Mesodermal cell (in vitro differentiated cells): ENCODE measurements at regions not wholly inside any gene's neighbourhood (a gene's known extent, or its start where the extent isn't known, plus 50 kb on each side); places are given as distances from the start of the nearest gene placed in this dataset.

Source experiments
- H3K27ac ChIP-seq: 2 replicates; pipeline ENCODE4 v1.7.0; 2013; ENCODE audit warnings: mild to moderate bottlenecking, low read depth, low read length, moderate library complexity; ENCODE audit not compliant: severe bottlenecking
- H3K36me3 ChIP-seq: 2 replicates; pipeline ENCODE4 v1.7.1; 2013; ENCODE audit warnings: mild to moderate bottlenecking, low read length, moderate library complexity; ENCODE audit not compliant: control insufficient read depth, insufficient read depth
- H3K4me1 ChIP-seq: one replicate; pipeline ENCODE4 v1.7.1; 2013; ENCODE audit warnings: mild to moderate bottlenecking, low read length; ENCODE audit not compliant: insufficient read depth, control insufficient read depth, poor library complexity, severe bottlenecking
- H3K4me3 ChIP-seq: 2 replicates; pipeline ENCODE4 v1.7.0; 2013; ENCODE audit warnings: low read length, control low read depth, mild to moderate bottlenecking; ENCODE audit not compliant: insufficient read depth, poor library complexity, severe bottlenecking; ENCODE audit errors: extremely low read depth
- H3K9me3 ChIP-seq: 2 replicates; pipeline ENCODE4 v1.7.1; 2013; ENCODE audit warnings: mild to moderate bottlenecking, low read length, moderate library complexity; ENCODE audit not compliant: control insufficient read depth
- WGBS, 2 experiments: methylation state at CpG; one replicate each; pipeline ENCODE4 v1.1.5; 2013; ENCODE audit warnings: missing lambda C conversion rate in 2 of 2; ENCODE audit not compliant: insufficient coverage in 2 of 2; 5-methylcytosine and 5-hydroxymethylcytosine counted together

GRCh38 chr12:91910871-91911388 lies 234.7 kb downstream of the BTG1 start:
- 60 to 71% methylated on average over 1 of the region's 1 CpG for WGBS, 2 experiments
- H3K36me3 ChIP-seq: no peaks in the 10 kb centered on the region

GRCh38 chr12:91902860-91903683 lies 242.6 kb downstream of the BTG1 start:
- peaks cover 11% of the 10 kb centered on the region for H3K9me3 ChIP-seq
- no peaks in the 10 kb centered on the region for H3K4me1 ChIP-seq
- H3K4me3 ChIP-seq: no peak overlapping the region
- H3K27ac ChIP-seq: no peak overlapping the region
- no peaks in the 10 kb centered on the region for H3K36me3 ChIP-seq

More at GRCh38 chr12:91910871-91911388, 234.7 kb downstream of the BTG1 start:
- H3K9me3 ChIP-seq: no peaks in the 10 kb centered on the region
- H3K4me1 ChIP-seq: peaks cover 3% of the 10 kb centered on the region
- H3K27ac ChIP-seq: no peak overlapping the region
- no peak overlapping the region for H3K4me3 ChIP-seq

- Histone ChIP-seq H3K9me3 (peaks cover 11% of the 10 kb centered on the region), H3K36me3 (no peaks in the 10 kb centered on the region), H3K4me3 (no peak overlapping the region), H3K27ac (no peak overlapping the region), H3K4me1 (no peaks in the 10 kb centered on the region)
- 100% methylated on average over 1 of the region's 3 CpGs; no CpG with 5 or more reads in 1 of the 2 experiments for WGBS, 2 experiments
Measured at GRCh38 chr12:91901381-91902074, 244.1 kb downstream of the BTG1 start.

- Histone ChIP-seq H3K36me3 (no peaks in the 10 kb centered on the region), H3K9me3 (peaks cover 11% of the 10 kb centered on the region), H3K27ac (no peak overlapping the region), H3K4me1 (no peaks in the 10 kb centered on the region), H3K4me3 (no peak overlapping the region)
Measured at GRCh38 chr12:91900971-91901370, 244.7 kb downstream of the BTG1 start.

- Histone ChIP-seq H3K27ac (no peak overlapping the region), H3K9me3 (peaks cover 11% of the 10 kb centered on the region), H3K36me3 (no peaks in the 10 kb centered on the region), H3K4me3 (no peak overlapping the region), H3K4me1 (no peaks in the 10 kb centered on the region)
- WGBS, 2 experiments: 80 to 90% methylated on average over 1 of the region's 1 CpG
Measured at GRCh38 chr12:91899056-91899455, 246.6 kb downstream of the BTG1 start.

GRCh38 chr12:91897025-91897515 lies 248.6 kb downstream of the BTG1 start:
- Histone ChIP-seq H3K9me3 (no peaks in the 10 kb centered on the region), H3K4me1 (peaks cover 4% of the 10 kb centered on the region), H3K27ac (no peak overlapping the region), H3K36me3 (no peaks in the 10 kb centered on the region), H3K4me3 (no peak overlapping the region)
- 88 to 92% methylated on average over 5 of the region's 5 CpGs for WGBS, 2 experiments

GRCh38 chr12:91896286-91897024 lies 249.2 kb downstream of the BTG1 start:
- H3K9me3 ChIP-seq: no peaks in the 10 kb centered on the region
- peaks cover 4% of the 10 kb centered on the region for H3K4me1 ChIP-seq
- no peak overlapping the region for H3K4me3 ChIP-seq
- no peak overlapping the region for H3K27ac ChIP-seq
- no peaks in the 10 kb centered on the region for H3K36me3 ChIP-seq
- WGBS, 2 experiments: 83 to 90% methylated on average over 3 to 4 of the region's 5 CpGs

GRCh38 chr12:91894911-91895310 lies 250.7 kb downstream of the BTG1 start:
- peaks cover 4% of the 10 kb centered on the region for H3K4me1 ChIP-seq
- no peak overlapping the region for H3K27ac ChIP-seq
- no peaks in the 10 kb centered on the region for H3K36me3 ChIP-seq
- H3K9me3 ChIP-seq: no peaks in the 10 kb centered on the region
- no peak overlapping the region for H3K4me3 ChIP-seq

GRCh38 chr12:91893476-91893875 lies 252.2 kb downstream of the BTG1 start:
- H3K9me3 ChIP-seq: no peaks in the 10 kb centered on the region
- WGBS, 2 experiments: 60 to 100% methylated on average over 1 to 2 of the region's 3 CpGs
- H3K4me1 ChIP-seq: peaks cover 4% of the 10 kb centered on the region
- no peak overlapping the region for H3K27ac ChIP-seq
- no peaks in the 10 kb centered on the region for H3K36me3 ChIP-seq
- H3K4me3 ChIP-seq: no peak overlapping the region

- Histone ChIP-seq H3K4me3 (no peak overlapping the region), H3K36me3 (no peaks in the 10 kb centered on the region), H3K9me3 (no peaks in the 10 kb centered on the region), H3K27ac (no peak overlapping the region), H3K4me1 (peaks cover 4% of the 10 kb centered on the region)
- WGBS, 2 experiments: 100% methylated on average over 2 of the region's 4 CpGs; no CpG with 5 or more reads in 1 of the 2 experiments
Measured at GRCh38 chr12:91892081-91892855, 253.4 kb downstream of the BTG1 start.
